ENCODE measurements at regions not wholly inside any gene's neighbourhood (a gene's known extent, or its start where the extent isn't known, plus 50 kb on each side); places are given as distances from the start of the nearest gene placed in this dataset.

- H3K27ac ChIP-seq: no peak overlapping the region
- no peaks in the 10 kb centered on the region for H3K9me3 ChIP-seq
- 61% methylated on average over 2 of the region's 2 CpGs for WGBS (ENCODE audit: insufficient coverage, low coverage, low lambda C conversion rate, missing lambda C conversion rate)
- no peaks in the 10 kb centered on the region for H3K27me3 ChIP-seq
- no peaks in the 10 kb centered on the region for H3K36me3 ChIP-seq
- TF ChIP-seq POLR2A (IDR thresholded peaks at IDR 0.05) (no peak), CTCF (IDR thresholded peaks at IDR 0.05) (peak in 3 of 4 donors; percentile 19 to 33 (median 28))
- intact Hi-C loops (cut with DNase I): no loop called here
- H3K4me1 ChIP-seq: no peaks in the 10 kb centered on the region
- no peak overlapping the region for H3K4me3 ChIP-seq
- DNase-seq (no peak), ATAC-seq (peak in 3 of 4 donors; percentile 27 to 53 (median 41))
Measured at GRCh38 chr5:62791059-62791458, 212.4 kb downstream of the LRRC70 start.

GRCh38 chr5:62790348-62790747 lies 211.7 kb downstream of the LRRC70 start:
- peak in 2 of 3 donors; percentile 43 to 71 for DNase-seq
- no peak overlapping the region for H3K4me3 ChIP-seq
- H3K9me3 ChIP-seq: no peaks in the 10 kb centered on the region
- no peaks in the 10 kb centered on the region for H3K27me3 ChIP-seq
- TF ChIP-seq POLR2A (IDR thresholded peaks at IDR 0.05) (no peak), CTCF (IDR thresholded peaks at IDR 0.05) (no peak)
- intact Hi-C loops (cut with DNase I): no loop called here
- WGBS (ENCODE audit: insufficient coverage, low coverage, low lambda C conversion rate, missing lambda C conversion rate): 14% methylated on average over 1 of the region's 1 CpG
- no peaks in the 10 kb centered on the region for H3K4me1 ChIP-seq
- ATAC-seq: peak; percentile 90 to 99 (median 95)
- no peak overlapping the region for H3K27ac ChIP-seq
- H3K36me3 ChIP-seq: no peaks in the 10 kb centered on the region

GRCh38 chr5:62786099-62786498 lies 207.5 kb downstream of the LRRC70 start:
- H3K9me3 ChIP-seq: no peaks in the 10 kb centered on the region
- H3K27ac ChIP-seq: no peak overlapping the region
- DNase-seq (no peak), ATAC-seq (no peak)
- WGBS (ENCODE audit: insufficient coverage, low coverage, low lambda C conversion rate, missing lambda C conversion rate): 35% methylated on average over 1 of the region's 1 CpG
- H3K36me3 ChIP-seq: no peaks in the 10 kb centered on the region
- H3K4me3 ChIP-seq: no peak overlapping the region
- H3K27me3 ChIP-seq: no peaks in the 10 kb centered on the region
- TF ChIP-seq POLR2A (IDR thresholded peaks at IDR 0.05) (no peak), CTCF (IDR thresholded peaks at IDR 0.05) (no peak)
- intact Hi-C loops (cut with DNase I): loop anchor here (10.0 kb wide), 1 partner anchor 321 kb away; no protein-coding TSS in a partner anchor
- no peaks in the 10 kb centered on the region for H3K4me1 ChIP-seq

- TF ChIP-seq POLR2A (IDR thresholded peaks at IDR 0.05) (no peak), CTCF (IDR thresholded peaks at IDR 0.05) (no peak)
- H3K27ac ChIP-seq: no peak overlapping the region
- H3K36me3 ChIP-seq: no peaks in the 10 kb centered on the region
- WGBS (ENCODE audit: insufficient coverage, low coverage, low lambda C conversion rate, missing lambda C conversion rate): 90% methylated on average over 6 of the region's 6 CpGs
- H3K4me1 ChIP-seq: no peaks in the 10 kb centered on the region
- DNase-seq (no peak), ATAC-seq (no peak)
- no peak overlapping the region for H3K4me3 ChIP-seq
- H3K27me3 ChIP-seq: no peaks in the 10 kb centered on the region
- no peaks in the 10 kb centered on the region for H3K9me3 ChIP-seq
- intact Hi-C loops (cut with DNase I): loop anchor here (10.0 kb wide), 1 partner anchor 321 kb away; no protein-coding TSS in a partner anchor
Measured at GRCh38 chr5:62785588-62785987, 207.0 kb downstream of the LRRC70 start.
